Mesothelial cell of epicardium (in vitro differentiated cells): ENCODE measurements at regions not wholly inside any gene's neighbourhood (a gene's known extent, or its start where the extent isn't known, plus 50 kb on each side); places are given as distances from the start of the nearest gene placed in this dataset.

ENCODE experiments used
- DNase-seq, 2 experiments: peaks; one replicate each; pipeline ENCODE4 v3.0.0; 2021; ENCODE audit warnings: low spot score in 2 of 2; ENCODE audit not compliant: unreplicated experiment in 2 of 2
- H3K27ac Mint-ChIP-seq: 2 replicates; pipeline ENCODE4 v1.8.0; 2021; ENCODE audit warnings: mixed read lengths
- H3K27me3 Mint-ChIP-seq: 2 replicates; pipeline ENCODE4 v1.8.0; 2021; ENCODE audit warnings: low read depth, mixed read lengths
- H3K36me3 Mint-ChIP-seq: 2 replicates; pipeline ENCODE4 v1.8.0; 2021; ENCODE audit warnings: mixed read lengths
- H3K4me1 Mint-ChIP-seq: 2 replicates; pipeline ENCODE4 v1.8.0; 2021; ENCODE audit warnings: mixed read lengths
- H3K4me3 Mint-ChIP-seq: 2 replicates; pipeline ENCODE4 v1.8.0; 2021; ENCODE audit warnings: mild to moderate bottlenecking, moderate library complexity, mixed read lengths
- H3K9me3 Mint-ChIP-seq: 2 replicates; pipeline ENCODE4 v1.8.0; 2021; ENCODE audit warnings: mixed read lengths
- TF ChIP-seq, protein P1 (sequence below): fragments of 200-600 bp; sonication (generic); IDR thresholded peaks from one replicate; pipeline ENCODE4 v1.5.0; 2021; ENCODE audit warnings: antibody characterized with exemption; ENCODE audit not compliant: unreplicated experiment

DNA sequence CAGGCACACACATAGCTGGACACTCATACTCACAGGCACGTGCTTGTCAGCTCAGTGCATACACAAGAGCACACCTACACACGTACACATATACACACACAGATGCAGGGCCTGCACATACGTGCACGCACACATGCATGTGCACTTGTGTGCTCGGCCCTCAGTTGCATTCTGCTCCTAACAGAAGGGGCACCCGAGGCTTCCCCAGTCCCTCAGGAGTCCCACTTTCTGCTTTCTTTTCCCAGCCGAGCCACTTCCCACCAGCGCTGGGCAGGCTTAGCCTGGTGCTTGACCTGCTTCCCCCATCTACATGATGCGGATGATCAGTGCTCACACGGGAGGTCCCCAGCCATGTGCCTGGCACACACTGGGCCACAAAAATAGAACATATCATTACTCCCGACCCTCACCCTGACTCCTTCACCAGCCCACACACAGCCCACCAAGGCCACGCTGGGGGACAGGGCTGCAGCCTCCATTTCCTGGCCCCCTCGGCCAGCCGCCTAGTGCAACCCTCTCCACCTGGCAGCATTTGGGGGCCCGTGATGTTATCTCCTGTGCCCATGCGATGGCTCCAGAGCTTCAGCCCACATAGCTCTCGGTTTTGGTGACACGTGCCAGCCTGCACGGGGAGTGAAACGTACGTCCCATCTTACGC is 125.2 kb upstream of the SPACA7 start:
- no peak overlapping the region for H3K27ac Mint-ChIP-seq
- DNase-seq, result no peak
- H3K27me3 Mint-ChIP-seq, result peaks cover 55% of the 10 kb centered on the region
- TF ChIP-seq, protein P1, sequence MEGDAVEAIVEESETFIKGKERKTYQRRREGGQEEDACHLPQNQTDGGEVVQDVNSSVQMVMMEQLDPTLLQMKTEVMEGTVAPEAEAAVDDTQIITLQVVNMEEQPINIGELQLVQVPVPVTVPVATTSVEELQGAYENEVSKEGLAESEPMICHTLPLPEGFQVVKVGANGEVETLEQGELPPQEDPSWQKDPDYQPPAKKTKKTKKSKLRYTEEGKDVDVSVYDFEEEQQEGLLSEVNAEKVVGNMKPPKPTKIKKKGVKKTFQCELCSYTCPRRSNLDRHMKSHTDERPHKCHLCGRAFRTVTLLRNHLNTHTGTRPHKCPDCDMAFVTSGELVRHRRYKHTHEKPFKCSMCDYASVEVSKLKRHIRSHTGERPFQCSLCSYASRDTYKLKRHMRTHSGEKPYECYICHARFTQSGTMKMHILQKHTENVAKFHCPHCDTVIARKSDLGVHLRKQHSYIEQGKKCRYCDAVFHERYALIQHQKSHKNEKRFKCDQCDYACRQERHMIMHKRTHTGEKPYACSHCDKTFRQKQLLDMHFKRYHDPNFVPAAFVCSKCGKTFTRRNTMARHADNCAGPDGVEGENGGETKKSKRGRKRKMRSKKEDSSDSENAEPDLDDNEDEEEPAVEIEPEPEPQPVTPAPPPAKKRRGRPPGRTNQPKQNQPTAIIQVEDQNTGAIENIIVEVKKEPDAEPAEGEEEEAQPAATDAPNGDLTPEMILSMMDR, result no peak
- H3K36me3 Mint-ChIP-seq, result no peaks in the 10 kb centered on the region
- no peak overlapping the region for H3K4me3 Mint-ChIP-seq
- H3K4me1 Mint-ChIP-seq, result no peaks in the 10 kb centered on the region
- H3K9me3 Mint-ChIP-seq, result no peaks in the 10 kb centered on the region

DNA sequence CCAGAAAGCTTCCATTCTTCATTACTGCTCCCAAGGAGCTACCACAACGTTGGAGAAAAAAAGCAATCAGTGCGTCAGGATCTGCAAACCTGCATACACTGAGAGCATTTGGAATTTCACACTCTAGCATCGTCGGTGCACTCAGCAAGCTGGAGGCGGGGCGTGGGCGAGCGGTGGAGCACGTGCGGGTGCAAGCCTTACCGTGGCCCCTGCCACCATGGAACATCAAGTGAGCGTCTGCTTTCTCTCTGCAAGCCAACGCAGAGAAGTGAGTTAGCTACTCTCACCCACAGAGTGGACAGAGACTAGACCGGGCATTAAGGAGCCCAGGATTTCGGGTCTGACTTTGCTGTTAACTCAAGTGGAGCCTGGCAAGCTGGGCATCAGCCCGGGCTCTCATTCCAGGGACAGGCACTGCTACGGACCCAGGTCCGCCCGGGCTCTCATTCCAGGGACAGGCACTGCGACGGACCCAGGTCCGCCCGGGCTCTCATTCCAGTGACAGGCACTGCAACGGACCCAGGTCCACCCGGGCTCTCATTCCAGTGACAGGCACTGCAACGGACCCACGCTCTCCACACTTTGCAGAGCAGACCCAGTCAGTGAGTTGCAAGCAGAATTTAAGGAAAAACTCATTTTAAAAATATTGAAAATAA is 124.1 kb upstream of the SPACA7 start:
- no peak for DNase-seq
- H3K4me1 Mint-ChIP-seq, result no peaks in the 10 kb centered on the region
- no peaks in the 10 kb centered on the region for H3K36me3 Mint-ChIP-seq
- no peaks in the 10 kb centered on the region for H3K9me3 Mint-ChIP-seq
- H3K27me3 Mint-ChIP-seq, result peaks cover 53% of the 10 kb centered on the region
- H3K4me3 Mint-ChIP-seq, result no peak overlapping the region
- no peak overlapping the region for H3K27ac Mint-ChIP-seq
- TF ChIP-seq, protein P1, result no peak

DNA sequence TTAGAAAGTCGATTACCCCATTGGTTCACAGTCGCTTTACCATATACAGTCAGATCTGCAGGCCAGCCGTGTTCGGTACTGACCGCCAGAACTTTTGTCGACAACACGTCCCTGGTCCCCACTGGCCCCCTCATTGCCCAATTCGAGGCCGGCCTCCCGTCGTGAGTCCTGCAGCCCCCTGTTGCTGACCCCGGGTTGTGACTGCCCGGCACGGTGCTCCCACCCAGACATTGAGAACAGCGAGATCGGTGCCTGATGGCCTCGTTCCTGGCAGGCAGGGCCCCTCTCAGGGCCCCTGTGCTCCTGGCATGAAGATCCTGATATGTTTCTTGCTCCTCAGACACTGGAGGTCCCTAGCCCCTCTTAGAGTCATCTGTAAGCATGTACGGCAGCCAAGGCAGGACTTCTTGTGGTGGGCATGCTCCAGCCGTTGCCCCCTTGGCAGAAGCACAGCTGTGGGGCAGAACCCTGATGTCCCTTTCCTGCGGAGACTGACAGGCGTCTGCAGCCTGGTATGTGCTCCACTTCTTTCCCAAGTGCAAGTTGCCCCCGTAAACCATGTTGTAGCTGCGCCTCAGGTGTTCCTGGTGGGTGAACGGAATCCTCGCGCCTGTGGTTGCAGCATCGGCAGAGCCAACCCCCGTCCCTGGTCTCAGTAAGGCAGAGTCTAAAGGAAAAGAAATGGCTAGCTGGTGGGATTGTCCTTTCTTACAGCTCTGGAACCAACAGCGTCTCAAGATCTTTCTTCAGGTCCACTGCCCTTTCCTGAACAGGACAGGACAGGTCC is 123.2 kb upstream of the SPACA7 start:
- no peak for DNase-seq

DNA sequence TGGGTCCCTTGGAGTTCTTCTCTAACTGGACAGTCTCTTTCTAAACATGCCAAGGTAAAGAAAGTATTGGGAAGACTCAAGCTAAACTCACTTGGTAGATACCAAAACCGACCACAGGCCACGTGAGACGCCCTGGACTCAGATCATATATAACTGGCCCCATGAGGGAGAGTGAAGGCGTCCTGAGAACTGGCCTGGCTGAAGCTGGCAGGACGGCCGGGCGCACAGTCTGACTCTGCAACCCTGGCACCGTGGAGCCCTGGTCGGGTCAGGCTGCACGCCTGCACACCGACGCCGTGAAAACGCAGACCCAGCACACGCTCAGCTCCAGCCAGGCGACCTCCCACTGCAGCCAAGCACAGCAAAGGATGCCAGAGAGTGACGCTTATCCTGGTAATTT is 122.5 kb upstream of the SPACA7 start:
- H3K36me3 Mint-ChIP-seq, result no peaks in the 10 kb centered on the region
- no peak for DNase-seq
- H3K27me3 Mint-ChIP-seq, result peaks cover 57% of the 10 kb centered on the region
- H3K9me3 Mint-ChIP-seq, result no peaks in the 10 kb centered on the region
- no peak overlapping the region for H3K4me3 Mint-ChIP-seq
- no peak overlapping the region for H3K27ac Mint-ChIP-seq
- no peaks in the 10 kb centered on the region for H3K4me1 Mint-ChIP-seq
- TF ChIP-seq, protein P1, result no peak

More for the DNA sequence above, 123.2 kb upstream of the SPACA7 start:
- TF ChIP-seq, protein P1, result no peak
- Mint-ChIP-seq H3K4me3 (no peak overlapping the region), H3K27ac (no peak overlapping the region), H3K4me1 (no peaks in the 10 kb centered on the region), H3K27me3 (peaks cover 53% of the 10 kb centered on the region), H3K9me3 (no peaks in the 10 kb centered on the region), H3K36me3 (no peaks in the 10 kb centered on the region)

DNA sequence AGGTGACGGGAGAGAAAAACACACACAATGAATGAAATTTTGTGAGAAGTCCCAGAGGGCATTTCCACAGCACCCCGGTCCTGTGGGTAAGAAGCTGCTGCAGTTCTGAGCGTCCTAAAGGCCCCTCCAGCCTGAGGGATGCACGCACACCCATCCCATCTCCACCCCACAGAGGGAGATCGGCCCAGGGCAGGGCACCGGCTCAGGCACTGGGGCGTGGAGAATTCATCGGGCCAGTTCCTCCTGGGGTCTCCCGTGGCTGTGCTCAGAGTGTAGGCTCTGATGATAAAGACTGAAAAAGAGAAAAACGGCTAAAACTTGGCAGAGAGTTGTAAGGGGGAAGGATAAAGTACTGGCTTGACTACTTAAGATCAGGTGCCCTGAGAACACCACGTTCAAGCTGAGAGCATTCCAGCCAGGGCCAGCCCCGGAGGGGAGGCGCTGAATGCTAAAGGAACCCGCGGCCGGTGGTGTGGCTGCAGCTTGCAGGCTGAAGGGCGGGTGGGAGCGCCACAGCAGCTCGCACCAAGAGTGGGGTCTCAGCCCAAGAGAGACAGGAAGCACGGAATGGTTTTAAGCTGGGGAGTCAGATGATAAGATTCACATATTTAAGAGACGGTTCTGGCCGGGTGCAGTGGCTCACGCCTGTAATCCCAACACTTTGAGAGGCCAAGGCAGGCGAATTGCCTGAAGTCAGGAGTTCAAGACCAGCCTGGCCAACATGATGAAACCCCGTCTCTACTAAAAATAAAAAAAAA is 121.9 kb upstream of the SPACA7 start:
- Mint-ChIP-seq H3K4me1 (no peaks in the 10 kb centered on the region), H3K9me3 (no peaks in the 10 kb centered on the region), H3K27me3 (peaks cover 63% of the 10 kb centered on the region), H3K4me3 (no peak overlapping the region), H3K27ac (no peak overlapping the region), H3K36me3 (no peaks in the 10 kb centered on the region)
- TF ChIP-seq, protein P1, result no peak
- no peak for DNase-seq
